ENCODE measurements at regions not wholly inside any gene's neighbourhood (a gene's known extent, or its start where the extent isn't known, plus 50 kb on each side); places are given as distances from the start of the nearest gene placed in this dataset.

DNA sequence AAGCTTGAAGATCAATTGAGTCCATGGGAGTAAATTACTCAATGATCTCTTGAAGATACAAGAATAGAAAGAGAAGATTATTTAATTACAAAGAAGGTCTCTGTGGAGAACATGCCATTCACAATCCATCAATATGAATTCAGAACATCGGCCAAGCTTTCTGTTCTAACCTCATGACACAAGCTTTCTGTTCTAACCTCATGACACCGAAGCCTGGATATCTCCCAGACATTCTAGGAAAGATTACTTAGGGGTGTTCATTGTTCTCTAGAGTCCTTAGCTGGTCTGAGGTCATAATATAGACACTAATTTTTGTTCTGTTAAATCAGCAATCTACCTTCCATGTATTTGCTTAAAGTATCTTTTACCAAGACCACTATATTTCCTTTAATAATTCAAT lies 95.5 kb downstream of the RDH14 start:
- DNase-seq, result no peak

GRCh38 chr2:18456026-18456425 lies 104.4 kb downstream of the RDH14 start:
- DNase-seq, result no peak

- DNase-seq, result no peak
Measured at GRCh38 chr2:18455236-18455862, 105.1 kb downstream of the RDH14 start.

DNA sequence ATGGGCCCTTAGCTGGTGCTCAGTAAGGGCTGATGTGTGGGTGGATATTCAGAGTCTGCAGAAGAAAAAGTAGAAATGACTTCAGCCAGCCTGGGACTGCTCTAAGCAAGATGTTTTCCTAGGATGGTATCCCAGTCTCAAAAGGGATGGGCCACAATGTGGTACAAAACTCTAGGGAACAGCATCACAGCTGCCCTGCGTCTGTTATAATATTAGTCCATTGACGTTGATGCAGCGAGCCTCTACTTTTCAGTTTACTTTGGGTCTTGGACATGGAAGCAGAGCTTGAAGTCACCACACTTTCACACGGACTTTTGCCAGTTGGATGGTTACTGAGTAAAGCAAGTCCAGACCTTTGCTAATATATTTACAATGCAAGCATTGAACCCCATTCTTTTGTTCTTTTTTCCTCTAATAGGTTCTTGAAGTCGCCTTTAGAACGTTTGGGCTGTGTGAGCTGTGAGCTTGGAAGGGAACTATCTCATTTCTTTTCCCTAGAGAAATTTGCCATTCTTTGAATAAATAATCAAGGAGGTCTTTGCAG lies 105.7 kb downstream of the RDH14 start:
- DNase-seq, result no peak

- DNase-seq, result no peak
Measured at GRCh38 chr2:18446715-18447114, 113.7 kb downstream of the RDH14 start.

GRCh38 chr2:18445433-18446320 lies 114.8 kb downstream of the RDH14 start:
- no peak for DNase-seq

DNA sequence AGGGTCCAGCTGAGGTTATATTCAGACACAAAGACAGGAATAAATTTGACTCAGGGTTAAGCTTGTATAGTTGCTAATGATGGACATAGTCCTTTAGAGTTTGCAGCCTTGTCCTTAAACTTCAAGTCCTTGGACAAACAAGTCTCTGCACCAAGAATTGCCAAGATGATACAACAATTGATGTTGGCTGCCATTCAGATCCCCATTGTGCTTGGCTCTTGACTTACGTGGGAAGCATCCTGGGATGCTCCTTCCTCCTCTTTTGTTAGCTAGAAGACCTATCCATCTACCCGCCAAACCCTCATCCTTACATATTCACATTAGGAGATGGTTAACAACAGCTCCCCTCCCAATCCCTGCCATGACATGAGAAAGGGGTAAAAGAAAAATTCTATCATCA lies 115.6 kb downstream of the RDH14 start:
- DNase-seq, result no peak

GRCh38 chr2:18441583-18441982 lies 118.9 kb downstream of the RDH14 start:
- no peak for DNase-seq

DNA sequence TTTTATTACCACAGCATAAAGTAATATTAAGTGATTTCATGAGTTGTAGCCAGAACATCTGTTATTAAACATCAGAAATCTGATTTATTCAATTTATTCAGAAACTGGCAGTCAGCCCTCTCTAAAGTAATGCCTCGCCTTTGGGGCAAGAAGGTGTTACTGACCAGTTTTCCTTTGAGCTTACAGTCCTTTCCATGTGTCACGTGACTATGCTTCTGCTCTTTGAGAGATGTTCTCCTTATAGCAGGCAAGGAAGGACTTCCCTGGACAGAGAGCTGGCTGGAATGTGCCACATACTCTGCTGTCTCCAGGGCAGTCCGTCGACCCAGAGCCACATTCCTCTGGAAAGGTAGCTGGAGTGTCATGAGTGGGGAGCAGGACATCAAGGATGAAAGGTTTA lies 119.7 kb downstream of the RDH14 start:
- no peak for DNase-seq

DNA sequence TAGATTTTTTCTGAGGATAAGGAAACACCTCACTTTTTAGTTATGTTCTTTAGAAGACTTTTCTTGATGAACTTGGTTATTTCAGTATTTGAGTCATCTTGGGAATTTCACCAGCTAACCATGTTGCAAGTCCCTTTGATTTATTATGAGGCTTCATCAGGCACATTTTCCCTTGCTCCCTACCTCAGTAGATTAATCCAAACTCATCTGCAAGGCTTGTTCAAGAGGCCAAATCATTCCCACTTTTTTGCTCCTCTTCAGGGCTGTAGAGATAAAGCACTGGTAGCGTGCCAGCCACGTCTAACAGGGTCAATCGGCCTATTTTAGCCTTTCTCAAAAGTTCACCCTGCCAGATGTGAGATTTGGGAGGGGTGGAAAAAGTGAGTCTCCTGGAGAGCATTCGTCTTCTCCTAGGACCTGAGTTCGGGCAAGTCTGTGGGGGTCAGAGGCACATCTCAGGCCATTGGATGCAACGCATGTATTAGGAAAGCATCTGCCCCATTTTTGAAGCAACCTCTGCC lies 120.3 kb downstream of the RDH14 start:
- no peak for DNase-seq

GRCh38 chr2:18439716-18440115 lies 120.7 kb downstream of the RDH14 start:
- no peak for DNase-seq

DNA sequence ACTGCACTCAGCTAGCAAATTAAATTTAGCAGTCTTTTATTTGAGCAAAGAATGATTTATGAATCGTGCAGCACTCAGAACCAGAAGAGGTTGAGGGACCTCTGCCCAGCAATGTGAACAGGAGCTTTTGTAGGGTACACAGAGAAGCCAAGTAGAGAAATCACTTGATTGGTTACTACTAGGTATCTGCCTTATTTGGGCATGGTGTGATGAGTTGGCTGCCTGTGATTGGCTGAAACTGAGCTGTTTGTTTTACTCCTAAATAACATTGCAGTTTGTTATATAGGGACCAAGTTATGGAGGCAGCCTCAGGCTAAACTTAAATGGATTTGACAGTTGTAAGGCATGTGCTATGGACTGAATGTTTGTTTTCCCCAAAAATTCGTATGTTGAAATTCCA lies 122.5 kb downstream of the RDH14 start:
- DNase-seq, result no peak

DNA sequence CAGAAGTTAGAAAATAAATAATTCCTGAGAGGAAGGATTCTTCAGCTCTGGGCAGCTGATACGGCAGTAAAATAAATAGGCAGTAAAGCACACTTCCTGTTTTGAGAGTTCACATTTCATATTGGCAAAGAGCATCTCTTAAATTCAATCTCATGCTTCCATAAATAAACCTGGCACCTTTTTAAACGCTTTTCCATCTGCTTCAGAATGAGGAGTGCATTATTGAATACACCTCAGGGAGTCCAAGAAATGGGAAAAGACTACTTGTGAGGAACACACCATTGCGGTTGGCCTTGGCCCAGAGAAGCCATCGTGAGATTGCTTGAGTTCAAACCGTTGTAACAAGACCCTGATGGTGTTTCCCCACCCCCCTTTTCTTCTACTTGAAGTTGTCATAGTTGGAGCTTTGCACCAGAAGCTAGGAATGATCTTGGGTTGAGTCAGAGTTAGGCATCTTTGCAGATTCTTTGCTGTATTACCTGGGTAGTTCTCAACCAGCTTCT lies 123.9 kb downstream of the RDH14 start:
- peak; percentile 20 for DNase-seq

DNA sequence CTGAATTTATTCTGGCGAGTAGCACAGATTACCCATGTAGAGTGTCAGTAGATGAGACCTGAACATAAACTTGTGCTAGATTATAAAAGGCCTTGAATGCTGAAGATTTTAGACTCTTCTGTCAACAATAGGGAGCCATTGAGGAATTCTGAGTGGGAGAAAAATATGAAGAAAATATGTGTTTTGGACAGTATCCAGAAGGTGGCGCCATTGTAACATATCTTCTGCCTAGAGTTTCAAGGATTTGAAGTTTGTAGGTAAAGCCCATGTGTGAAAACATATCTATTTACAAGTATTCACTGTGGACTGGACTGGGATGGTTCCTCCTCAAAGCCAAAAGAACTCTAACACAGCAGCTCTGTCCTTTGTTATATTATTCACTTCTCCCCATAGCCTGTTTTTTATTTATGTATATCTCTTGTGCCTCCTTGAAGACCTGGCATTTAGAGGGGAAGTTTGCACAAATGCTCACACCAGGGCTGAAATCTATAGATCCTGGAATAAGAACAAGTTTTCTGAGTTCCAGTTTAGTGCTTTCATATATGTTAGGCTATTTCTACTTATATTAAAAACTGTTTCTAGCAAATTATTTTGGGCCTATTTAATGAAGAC lies 124.9 kb downstream of the RDH14 start:
- peak; percentile 37 for DNase-seq

- no peak for DNase-seq
Measured at GRCh38 chr2:18433872-18434271, 126.6 kb downstream of the RDH14 start.

- DNase-seq, result no peak
Measured at GRCh38 chr2:18432999-18433398, 127.5 kb downstream of the RDH14 start.

- peak; percentile 63 for DNase-seq
Measured at GRCh38 chr2:18430996-18431748, 129.3 kb downstream of the RDH14 start.

GRCh38 chr2:18428516-18428915 lies 131.9 kb downstream of the RDH14 start:
- no peak for DNase-seq

DNA sequence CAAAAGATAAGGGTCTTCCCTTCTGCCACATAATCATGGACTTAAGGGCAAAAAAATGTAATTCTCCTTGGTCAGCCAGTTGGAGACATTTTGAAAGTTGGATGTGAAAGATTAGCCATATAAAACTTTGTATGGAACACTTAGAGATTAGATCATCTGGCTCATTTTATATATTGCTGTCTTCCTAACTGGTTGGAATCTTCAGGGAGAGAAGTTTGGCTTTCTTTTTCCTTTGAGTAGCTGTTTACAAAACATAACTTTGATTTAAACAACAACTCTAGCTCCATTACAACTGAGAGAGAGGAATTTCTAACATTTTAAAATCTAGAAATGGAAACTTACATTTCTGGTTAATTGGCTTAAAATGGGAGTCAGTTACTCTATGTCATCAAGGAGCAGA lies 132.7 kb downstream of the RDH14 start:
- no peak for DNase-seq

DNA sequence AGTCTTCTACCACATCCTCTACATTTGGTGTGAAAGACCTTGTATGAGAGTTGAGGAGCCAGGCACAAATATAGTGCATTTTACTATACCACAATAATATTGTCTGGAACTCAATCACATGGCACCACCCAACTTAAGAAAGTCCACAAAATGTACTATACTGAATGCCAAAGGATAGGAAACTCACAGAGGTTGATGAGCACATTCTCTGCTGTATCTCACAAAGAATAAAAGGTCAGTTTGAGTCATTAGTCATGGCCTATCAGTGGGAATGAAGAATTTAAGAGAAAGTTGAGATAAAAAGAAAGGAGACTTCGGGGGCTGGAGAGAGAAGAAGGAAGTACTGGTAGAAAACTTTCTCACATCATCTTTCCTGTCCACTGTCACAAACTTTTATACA lies 134.3 kb downstream of the RDH14 start:
- DNase-seq, result no peak

GRCh38 chr2:18425210-18425703 lies 135.2 kb downstream of the RDH14 start:
- no peak for DNase-seq

DNA sequence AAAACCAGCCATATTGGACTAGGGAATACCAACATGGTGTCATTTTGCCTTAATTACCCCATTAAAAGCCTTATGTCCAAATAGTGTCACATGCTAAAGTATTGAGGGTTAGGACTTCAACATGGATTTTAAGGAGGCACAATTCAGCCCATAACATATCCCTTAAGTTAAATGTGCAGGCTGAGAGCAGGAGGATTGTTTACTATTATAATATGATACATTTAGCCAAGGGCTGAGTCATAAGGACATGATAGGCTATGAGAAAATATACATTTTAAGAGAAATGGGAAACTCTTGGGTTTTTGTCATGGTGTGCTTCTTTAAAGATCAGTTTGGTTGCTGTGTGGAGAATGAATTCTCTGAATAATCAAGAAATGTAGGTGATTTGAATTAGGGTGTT lies 136.8 kb downstream of the RDH14 start:
- DNase-seq, result no peak

Measured in NCI-H2029 (cell line).